ENCODE measurements at regions not wholly inside any gene's neighbourhood (a gene's known extent, or its start where the extent isn't known, plus 50 kb on each side); places are given as distances from the start of the nearest gene placed in this dataset.
A peak's percentile ranks its signal among the peaks of the same experiment; 100 is the strongest.
"Not testable (repeated sequence)": the region's sequence is repeated elsewhere in the genome, so short reads cannot be mapped to it uniquely, and the experiment has no call there.

DNA sequence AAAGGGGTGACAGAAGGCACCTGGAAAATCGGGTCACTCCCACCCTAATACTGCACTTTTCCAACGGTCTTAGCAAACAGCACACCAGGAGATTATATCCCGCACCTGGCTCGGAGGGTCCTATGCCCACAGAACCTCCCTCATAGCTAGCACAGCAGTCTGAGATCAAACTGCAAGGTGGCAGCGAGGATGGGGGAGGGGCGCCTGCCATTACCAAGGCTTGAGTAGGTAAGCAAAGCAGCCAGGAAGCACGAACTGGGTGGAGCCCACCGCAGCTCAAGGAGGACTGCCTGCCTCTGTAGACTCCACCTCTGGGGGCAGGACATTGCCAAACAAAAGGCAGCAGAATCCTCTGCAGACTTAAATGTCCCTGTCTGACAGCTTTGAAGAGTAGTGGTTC is 101.8 kb downstream of the TBX20 start:
- H3K36me3 Mint-ChIP-seq (ENCODE audit: low read depth), result peaks cover 14% of the 10 kb centered on the region
- not testable (repeated sequence) for DNase-seq (ENCODE audit: low read depth, low spot score); H3K27ac Mint-ChIP-seq (ENCODE audit: unreplicated experiment); H3K4me3 Mint-ChIP-seq; H3K4me1 Mint-ChIP-seq; H3K27me3 Mint-ChIP-seq (ENCODE audit: low read depth)
- H3K9me3 Mint-ChIP-seq, result peaks cover 13% of the 10 kb centered on the region

DNA sequence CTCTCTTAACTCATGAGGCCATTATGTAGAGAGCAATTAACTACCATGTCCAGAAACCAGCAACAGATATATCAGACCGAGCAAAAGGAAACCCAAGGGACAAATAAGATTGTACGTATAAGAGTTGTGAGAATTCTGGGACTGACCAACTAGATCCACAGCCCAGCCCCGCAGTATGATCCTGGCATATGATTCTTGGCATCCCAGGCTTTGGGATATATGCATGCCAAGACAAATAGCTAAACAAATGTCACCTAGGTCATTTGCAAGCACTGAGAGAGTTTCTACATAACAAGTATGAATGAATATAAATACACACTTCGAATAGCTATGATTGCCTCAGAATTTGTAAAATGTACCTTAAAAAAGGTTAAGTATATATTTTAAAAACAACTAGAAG is 105.9 kb downstream of the TBX20 start:
- H3K4me1 Mint-ChIP-seq; H3K4me3 Mint-ChIP-seq; DNase-seq (ENCODE audit: low read depth, low spot score); H3K36me3 Mint-ChIP-seq (ENCODE audit: low read depth); H3K9me3 Mint-ChIP-seq; H3K27ac Mint-ChIP-seq (ENCODE audit: unreplicated experiment); H3K27me3 Mint-ChIP-seq (ENCODE audit: low read depth): not testable (repeated sequence)

DNA sequence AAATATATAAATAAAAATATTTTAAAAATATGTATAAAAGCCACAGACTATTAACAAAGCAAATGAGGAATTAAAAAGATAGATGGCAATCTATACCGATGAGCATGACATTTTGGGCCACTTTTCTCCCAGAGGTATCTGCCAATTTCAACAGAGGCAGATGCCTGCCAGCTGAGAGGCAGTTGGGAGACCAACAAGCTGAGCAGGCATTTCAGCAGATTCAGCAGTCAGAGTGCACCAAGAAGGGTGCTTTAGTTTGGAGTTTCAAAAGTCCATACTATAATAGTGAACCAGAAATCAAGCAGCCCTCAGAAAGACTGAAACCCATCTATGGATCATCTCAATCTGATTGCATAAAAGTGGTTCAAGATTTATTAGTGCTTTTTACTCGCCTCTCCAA is 104.8 kb upstream of the DPY19L1 start:
- not testable (repeated sequence) for H3K9me3 Mint-ChIP-seq; H3K36me3 Mint-ChIP-seq (ENCODE audit: low read depth); DNase-seq (ENCODE audit: low read depth, low spot score); H3K27me3 Mint-ChIP-seq (ENCODE audit: low read depth); H3K27ac Mint-ChIP-seq (ENCODE audit: unreplicated experiment); H3K4me1 Mint-ChIP-seq; H3K4me3 Mint-ChIP-seq

DNA sequence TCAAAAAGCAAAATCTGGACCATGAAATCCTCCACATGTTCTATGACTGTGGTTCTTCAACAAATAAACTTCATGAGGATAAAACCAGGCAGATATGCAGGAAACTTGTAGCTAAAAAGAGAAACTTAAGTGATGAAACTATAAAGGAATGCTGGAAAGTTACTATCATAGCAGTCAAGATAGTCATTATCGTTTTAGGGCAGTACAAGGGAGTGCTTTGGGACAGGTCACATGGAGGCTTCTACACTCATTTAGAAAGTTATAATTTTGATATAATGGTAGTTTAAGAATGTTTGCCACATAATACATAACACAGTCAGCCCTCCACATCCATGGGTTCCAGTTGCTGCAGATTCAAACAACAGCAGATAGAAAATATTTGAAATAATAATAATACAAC is 102.0 kb upstream of the DPY19L1 start:
- DNase-seq (ENCODE audit: low read depth, low spot score); H3K27ac Mint-ChIP-seq (ENCODE audit: unreplicated experiment); H3K36me3 Mint-ChIP-seq (ENCODE audit: low read depth); H3K9me3 Mint-ChIP-seq; H3K4me1 Mint-ChIP-seq; H3K4me3 Mint-ChIP-seq; H3K27me3 Mint-ChIP-seq (ENCODE audit: low read depth): not testable (repeated sequence)

DNA sequence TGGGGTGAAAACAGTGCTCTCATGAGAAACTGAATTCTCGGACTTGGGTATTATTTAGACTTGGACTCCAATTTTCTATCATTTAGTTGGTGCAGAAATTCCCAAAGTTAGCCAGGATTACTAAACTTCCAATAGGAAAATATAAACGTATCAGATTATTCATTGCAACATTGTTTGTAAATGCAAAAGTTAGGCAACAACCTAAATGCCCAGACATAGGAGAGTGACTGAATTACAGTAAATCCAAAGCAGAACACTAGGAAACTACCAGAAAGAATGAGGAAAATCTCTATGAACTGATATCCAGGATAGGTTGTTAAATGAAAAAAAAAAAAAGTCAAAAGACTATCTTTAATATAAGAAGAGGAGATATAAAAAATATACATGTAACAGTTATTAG is 96.2 kb upstream of the DPY19L1 start:
- H3K27ac Mint-ChIP-seq (ENCODE audit: unreplicated experiment); H3K9me3 Mint-ChIP-seq; H3K4me3 Mint-ChIP-seq; H3K4me1 Mint-ChIP-seq; DNase-seq (ENCODE audit: low read depth, low spot score); H3K27me3 Mint-ChIP-seq (ENCODE audit: low read depth); H3K36me3 Mint-ChIP-seq (ENCODE audit: low read depth): not testable (repeated sequence)

DNA sequence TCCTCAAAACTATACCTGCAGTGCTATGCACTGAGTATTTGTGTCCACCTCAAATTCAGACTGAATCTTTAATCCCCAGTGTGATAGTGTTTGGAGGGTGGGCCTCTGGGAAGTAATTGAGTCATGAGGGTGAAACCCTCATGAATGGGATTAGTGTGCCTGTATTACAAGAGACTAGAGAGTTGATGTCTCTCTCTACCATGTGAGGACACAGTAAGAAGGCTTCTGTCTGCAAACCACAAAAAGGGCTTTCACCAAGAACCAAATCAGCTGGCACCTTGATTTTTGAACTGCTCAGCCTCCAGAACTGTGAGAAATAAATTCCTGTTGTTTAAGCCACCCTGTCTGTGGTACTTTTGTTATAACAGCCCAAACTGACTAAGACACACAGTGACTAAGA is 95.7 kb upstream of the DPY19L1 start:
- not testable (repeated sequence) for H3K36me3 Mint-ChIP-seq (ENCODE audit: low read depth); H3K27ac Mint-ChIP-seq (ENCODE audit: unreplicated experiment); H3K27me3 Mint-ChIP-seq (ENCODE audit: low read depth); H3K9me3 Mint-ChIP-seq; H3K4me1 Mint-ChIP-seq; H3K4me3 Mint-ChIP-seq; DNase-seq (ENCODE audit: low read depth, low spot score)

DNA sequence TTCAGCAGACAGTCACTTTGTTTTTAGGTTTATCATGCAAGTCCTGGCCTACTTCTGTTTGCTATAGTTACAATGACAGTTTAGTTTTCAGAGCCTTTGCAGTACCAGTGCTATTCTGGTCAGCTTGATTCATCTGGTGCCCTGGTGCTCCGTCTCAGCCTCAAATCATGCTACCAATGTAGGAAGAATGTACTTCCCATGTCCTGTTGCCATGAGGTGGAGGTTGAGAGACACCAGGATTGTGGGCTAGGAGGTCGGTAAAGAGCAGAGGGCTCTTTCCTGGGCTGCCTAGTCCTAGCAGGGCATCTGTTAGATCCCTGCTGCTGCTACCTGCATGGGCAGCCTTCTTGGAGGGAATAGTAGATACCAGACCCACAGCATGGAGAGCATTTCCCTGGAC is 91.4 kb upstream of the DPY19L1 start:
- not testable (repeated sequence) for H3K27me3 Mint-ChIP-seq (ENCODE audit: low read depth); H3K4me1 Mint-ChIP-seq; DNase-seq (ENCODE audit: low read depth, low spot score); H3K9me3 Mint-ChIP-seq; H3K27ac Mint-ChIP-seq (ENCODE audit: unreplicated experiment); H3K36me3 Mint-ChIP-seq (ENCODE audit: low read depth); H3K4me3 Mint-ChIP-seq

DNA sequence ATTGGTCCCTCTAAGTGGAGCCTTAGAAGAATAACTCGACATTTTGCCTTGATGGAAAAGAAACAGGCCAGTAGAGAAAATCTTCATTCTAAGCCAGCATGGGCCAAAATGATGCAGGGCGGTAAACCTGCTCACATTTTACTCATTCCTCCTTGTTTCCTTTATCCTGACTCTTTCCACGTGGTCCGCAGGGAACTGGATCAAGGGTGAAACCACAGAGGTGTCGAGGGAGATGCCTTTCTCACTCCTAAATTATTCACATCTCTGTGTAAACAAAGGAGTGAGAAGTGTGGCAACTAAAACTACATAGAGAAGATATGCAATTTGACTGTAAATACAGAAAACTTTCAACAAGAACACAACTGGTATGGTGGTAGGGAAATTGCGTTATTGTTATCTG is 81.2 kb upstream of the DPY19L1 start:
- H3K4me1 Mint-ChIP-seq; H3K9me3 Mint-ChIP-seq; H3K4me3 Mint-ChIP-seq; DNase-seq (ENCODE audit: low read depth, low spot score); H3K36me3 Mint-ChIP-seq (ENCODE audit: low read depth); H3K27me3 Mint-ChIP-seq (ENCODE audit: low read depth): not testable (repeated sequence)
- peak overlapping the region; percentile 5 for H3K27ac Mint-ChIP-seq (ENCODE audit: unreplicated experiment)

DNA sequence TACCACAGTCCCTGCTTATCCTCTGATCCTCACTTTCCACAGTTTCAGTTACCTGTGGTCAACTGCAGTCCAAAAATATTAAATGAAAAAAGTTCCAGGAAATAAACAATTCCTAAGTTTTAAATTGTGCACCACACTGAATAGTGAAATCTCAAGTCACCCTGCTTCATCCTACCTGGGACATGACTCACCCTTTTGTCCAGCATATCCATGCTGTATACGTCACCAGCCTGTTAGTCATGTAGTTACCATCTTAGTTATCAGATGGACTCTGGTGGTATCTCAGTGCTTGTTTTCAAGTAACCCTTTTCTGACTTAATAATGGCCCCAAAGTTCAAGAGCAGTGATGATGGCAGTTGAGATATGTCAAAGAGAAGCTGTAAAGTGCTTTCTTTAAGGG is 69.4 kb upstream of the DPY19L1 start:
- not testable (repeated sequence) for H3K4me3 Mint-ChIP-seq; H3K4me1 Mint-ChIP-seq; H3K27me3 Mint-ChIP-seq (ENCODE audit: low read depth); H3K9me3 Mint-ChIP-seq; H3K36me3 Mint-ChIP-seq (ENCODE audit: low read depth); DNase-seq (ENCODE audit: low read depth, low spot score); H3K27ac Mint-ChIP-seq (ENCODE audit: unreplicated experiment)

DNA sequence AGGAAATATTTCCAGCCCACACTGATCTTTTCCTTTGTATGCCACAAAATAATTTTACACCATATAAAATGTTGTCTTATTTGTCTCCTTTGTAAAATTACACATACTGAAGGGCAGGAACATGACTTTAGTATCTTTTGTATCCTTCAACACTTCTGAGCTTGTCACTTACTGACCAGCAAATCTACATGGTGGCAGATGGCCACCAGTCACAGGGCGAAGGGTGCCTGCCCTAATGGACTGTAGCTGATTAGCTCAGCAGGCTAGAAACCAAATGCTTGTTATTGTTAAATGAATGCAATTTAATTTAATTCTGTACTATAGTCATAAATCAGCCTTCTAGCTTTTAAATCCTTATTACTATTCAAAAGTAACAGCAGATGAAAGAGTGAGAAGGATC is 68.2 kb upstream of the DPY19L1 start:
- not testable (repeated sequence) for H3K27ac Mint-ChIP-seq (ENCODE audit: unreplicated experiment); H3K9me3 Mint-ChIP-seq; DNase-seq (ENCODE audit: low read depth, low spot score); H3K4me3 Mint-ChIP-seq; H3K4me1 Mint-ChIP-seq; H3K36me3 Mint-ChIP-seq (ENCODE audit: low read depth); H3K27me3 Mint-ChIP-seq (ENCODE audit: low read depth)

DNA sequence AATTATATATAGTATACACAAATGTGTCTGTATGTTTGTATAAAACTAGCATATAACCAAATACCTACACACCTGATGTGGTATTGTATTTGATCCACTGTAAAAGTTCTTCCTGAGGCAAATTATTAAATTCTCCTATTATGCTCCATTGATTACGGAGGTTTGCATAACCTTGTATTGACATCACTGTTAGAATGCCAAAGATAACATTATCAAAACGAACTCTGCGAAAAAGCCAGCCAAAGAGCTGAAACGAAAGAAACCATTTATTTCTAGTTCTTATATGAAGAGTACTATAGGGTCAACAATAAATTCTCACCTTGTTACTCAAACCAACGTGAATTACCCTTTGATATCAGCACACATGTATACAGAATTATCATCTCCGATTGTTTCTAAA is 65.6 kb upstream of the DPY19L1 start:
- not testable (repeated sequence) for DNase-seq (ENCODE audit: low read depth, low spot score); H3K27me3 Mint-ChIP-seq (ENCODE audit: low read depth); H3K4me3 Mint-ChIP-seq; H3K4me1 Mint-ChIP-seq; H3K9me3 Mint-ChIP-seq; H3K36me3 Mint-ChIP-seq (ENCODE audit: low read depth); H3K27ac Mint-ChIP-seq (ENCODE audit: unreplicated experiment)

DNA sequence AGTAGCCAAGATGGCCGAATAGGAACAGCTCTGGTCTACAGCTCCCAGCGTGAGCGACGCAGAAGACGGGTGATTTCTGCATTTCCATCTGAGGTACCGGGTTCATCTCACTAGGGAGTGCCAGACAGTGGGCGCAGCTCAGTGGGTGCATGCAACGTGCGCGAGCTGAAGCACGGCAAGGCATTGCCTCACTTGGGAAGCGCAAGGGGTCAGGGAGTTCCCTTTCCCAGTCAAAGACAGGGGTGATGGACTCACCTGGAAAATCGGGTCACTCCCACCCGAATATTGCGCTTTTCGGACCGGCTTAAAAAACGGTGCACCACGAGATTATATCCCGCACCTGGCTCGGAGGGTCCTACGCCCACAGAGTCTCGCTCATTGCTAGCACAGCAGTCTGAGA is 55.7 kb upstream of the DPY19L1 start:
- H3K27ac Mint-ChIP-seq (ENCODE audit: unreplicated experiment); H3K9me3 Mint-ChIP-seq; H3K4me3 Mint-ChIP-seq; H3K27me3 Mint-ChIP-seq (ENCODE audit: low read depth); H3K36me3 Mint-ChIP-seq (ENCODE audit: low read depth); DNase-seq (ENCODE audit: low read depth, low spot score); H3K4me1 Mint-ChIP-seq: not testable (repeated sequence)
